ENCODE measurements at regions not wholly inside any gene's neighbourhood (a gene's known extent, or its start where the extent isn't known, plus 50 kb on each side); places are given as distances from the start of the nearest gene placed in this dataset.

GRCh38 chr7:8841171-8841570, 407.8 kb downstream of the NXPH1 start:
- TF ChIP-seq POLR2A (IDR thresholded peaks at IDR 0.05; ENCODE audit: low read length), result no peak
- no peak for TF ChIP-seq GATA1 (IDR thresholded peaks at IDR 0.05; ENCODE audit: low read depth, low read length)

All from erythroblast (primary cell).